Neural progenitor cell (in vitro differentiated cells): ENCODE measurements at regions not wholly inside any gene's neighbourhood (a gene's known extent, or its start where the extent isn't known, plus 50 kb on each side); places are given as distances from the start of the nearest gene placed in this dataset.

Experiments used
- EZH2 ChIP-seq: fragments of 200-600 bp; sonication (generic); IDR thresholded peaks from 2 replicates; pipeline ENCODE4 v1.6.1; 2017; ENCODE audit warnings: antibody characterized with exemption, mild to moderate bottlenecking, moderate library complexity
- EZH2phosphoT487 ChIP-seq: fragments of 200-600 bp; sonication (generic); IDR thresholded peaks from 2 replicates; pipeline ENCODE4 v1.6.1; 2017; ENCODE audit warnings: antibody characterized with exemption

- TF ChIP-seq EZH2phosphoT487 (no peak), EZH2 (no peak)
Measured at GRCh38 chr20:55031971-55032370, 556.6 kb downstream of the DOK5 start.
